Natural killer cell (primary cell): ENCODE measurements at regions not wholly inside any gene's neighbourhood (a gene's known extent, or its start where the extent isn't known, plus 50 kb on each side); places are given as distances from the start of the nearest gene placed in this dataset.
"Not testable (repeated sequence)": the region's sequence is repeated elsewhere in the genome, so short reads cannot be mapped to it uniquely, and the experiment has no call there.

Source experiments
- ATAC-seq, 3 donors: fragments of 150-1000 bp in 2 of 3; fragments of 200-7000 bp in 1 of 3; cut with Tn5 transposase; 1 replicate in 1 of 3; 2 replicates in 2 of 3; pipeline ENCODE4 v1.10.0; 2021; ENCODE audit warnings: mild to moderate bottlenecking in 2 of 3, moderate library complexity in 2 of 3
- DNase-seq, 2 donors: peaks; one replicate each; pipeline versions ENCODE4 v3.0.0 to v3.0.0-alpha.2; 2013 to 2021; ENCODE audit warnings: mixed read lengths in 1 of 2
- H3K27ac ChIP-seq: one replicate; pipeline ENCODE4 v1.5.1; 2013; ENCODE audit warnings: mild to moderate bottlenecking, low read length
- H3K27me3 ChIP-seq: one replicate; pipeline ENCODE4 v1.6.1; 2013; ENCODE audit warnings: low read length; ENCODE audit not compliant: control insufficient read depth, insufficient read depth
- H3K36me3 ChIP-seq: one replicate; pipeline ENCODE4 v1.6.1; 2013; ENCODE audit warnings: low read length; ENCODE audit not compliant: control insufficient read depth, insufficient read depth
- H3K4me1 ChIP-seq: one replicate; pipeline ENCODE4 v1.6.1; 2013; ENCODE audit warnings: low read length; ENCODE audit not compliant: control insufficient read depth, insufficient read depth
- H3K4me3 ChIP-seq: one replicate; pipeline ENCODE4 v1.5.1; 2013; ENCODE audit warnings: low read length
- H3K9me3 ChIP-seq: one replicate; pipeline ENCODE4 v1.6.1; 2013; ENCODE audit warnings: low read length; ENCODE audit not compliant: control insufficient read depth, insufficient read depth
- H3K27ac Mint-ChIP-seq, 2 donors: one replicate each; pipeline ENCODE4 v1.8.0; 2022; ENCODE audit warnings: mild to moderate bottlenecking in 2 of 2, mixed read lengths in 2 of 2, moderate library complexity in 1 of 2
- H3K27me3 Mint-ChIP-seq, 2 donors: one replicate each; pipeline ENCODE4 v1.8.0; 2022; ENCODE audit warnings: low read depth in 2 of 2, mixed read lengths in 2 of 2
- H3K36me3 Mint-ChIP-seq: one replicate; pipeline ENCODE4 v1.8.0; 2022; ENCODE audit warnings: mixed read lengths
- H3K4me1 Mint-ChIP-seq, 2 donors: one replicate each; pipeline ENCODE4 v1.8.0; 2022; ENCODE audit warnings: mixed read lengths in 2 of 2
- H3K4me3 Mint-ChIP-seq: one replicate; pipeline ENCODE4 v1.8.0; 2022; ENCODE audit warnings: mild to moderate bottlenecking, moderate library complexity, mixed read lengths
- H3K9me3 Mint-ChIP-seq, 2 donors: one replicate each; pipeline ENCODE4 v1.8.0; 2022; ENCODE audit warnings: mixed read lengths in 2 of 2
- CTCF ChIP-seq: fragments of 200-600 bp; IDR thresholded peaks from one replicate; pipeline ENCODE4 v1.8.0; 2022; ENCODE audit warnings: antibody characterized with exemption
- WGBS: methylation state at CpG from one replicate; pipeline ENCODE4 v1.1.7; 2013; ENCODE audit warnings: missing lambda C conversion rate; ENCODE audit not compliant: insufficient coverage; 5-methylcytosine and 5-hydroxymethylcytosine counted together
- intact Hi-C: fragments of 100-400 bp; cut with micrococcal nuclease; formaldehyde crosslinking; loops from one replicate; pipeline ENCODE4 v1.14.2; 2022

GRCh38 chr12:3419558-3419957, 71.4 kb upstream of the PRMT8 start:
- Histone ChIP-seq H3K4me3 (no peak overlapping the region), H3K4me1 (no peaks in the 10 kb centered on the region), H3K36me3 (no peaks in the 10 kb centered on the region), H3K27ac (no peak overlapping the region), H3K27me3 (no peaks in the 10 kb centered on the region), H3K9me3 (no peaks in the 10 kb centered on the region)
- Mint-ChIP-seq H3K36me3 (no peaks in the 10 kb centered on the region), H3K9me3 (peaks cover 0 to 2% of the 10 kb centered on the region in 2 donors), H3K4me1 (no peaks in the 10 kb centered on the region), H3K27ac (no peak overlapping the region), H3K4me3 (no peak overlapping the region), H3K27me3 (peaks cover 20 to 32% of the 10 kb centered on the region in 2 donors)
- ATAC-seq (no peak), DNase-seq (no peak)
- 81% methylated on average over 3 of the region's 3 CpGs for WGBS
- intact Hi-C loops = no loop called here
- TF ChIP-seq CTCF = no peak

DNA sequence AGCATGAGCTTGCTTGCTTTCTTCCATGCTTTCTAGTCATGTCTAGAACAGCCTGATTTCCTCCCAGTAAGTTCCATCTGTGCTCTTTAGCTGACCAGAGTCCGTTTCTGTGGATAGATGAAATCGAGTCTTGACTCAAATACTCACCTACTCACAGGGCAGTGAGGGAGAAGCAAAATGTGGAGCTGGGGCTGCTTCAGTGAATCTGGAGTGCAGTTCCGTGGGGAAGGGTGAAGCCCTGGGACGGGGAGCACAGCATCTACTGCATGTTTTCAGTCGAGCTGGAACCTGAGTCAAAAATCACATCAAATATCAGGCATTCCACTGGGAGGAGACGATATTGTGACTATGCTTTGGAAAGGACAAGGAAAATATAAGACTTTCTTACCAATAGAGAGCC, 70.3 kb upstream of the PRMT8 start:
- Histone ChIP-seq H3K36me3 (no peaks in the 10 kb centered on the region), H3K9me3 (no peaks in the 10 kb centered on the region), H3K27ac (no peak overlapping the region), H3K27me3 (no peaks in the 10 kb centered on the region), H3K4me3 (no peak overlapping the region), H3K4me1 (no peaks in the 10 kb centered on the region)
- TF ChIP-seq CTCF = no peak
- DNase-seq = no peak
- WGBS = 76% methylated on average over 6 of the region's 6 CpGs
- no peaks in the 10 kb centered on the region for H3K36me3 Mint-ChIP-seq
- H3K27me3 Mint-ChIP-seq = peaks cover 17 to 24% of the 10 kb centered on the region in 2 donors
- H3K4me1 Mint-ChIP-seq = no peaks in the 10 kb centered on the region
- intact Hi-C loops = no loop called here
- ATAC-seq = no peak
- H3K9me3 Mint-ChIP-seq = peaks cover 0 to 2% of the 10 kb centered on the region in 2 donors
- no peak overlapping the region for H3K27ac Mint-ChIP-seq
- no peak overlapping the region for H3K4me3 Mint-ChIP-seq

DNA sequence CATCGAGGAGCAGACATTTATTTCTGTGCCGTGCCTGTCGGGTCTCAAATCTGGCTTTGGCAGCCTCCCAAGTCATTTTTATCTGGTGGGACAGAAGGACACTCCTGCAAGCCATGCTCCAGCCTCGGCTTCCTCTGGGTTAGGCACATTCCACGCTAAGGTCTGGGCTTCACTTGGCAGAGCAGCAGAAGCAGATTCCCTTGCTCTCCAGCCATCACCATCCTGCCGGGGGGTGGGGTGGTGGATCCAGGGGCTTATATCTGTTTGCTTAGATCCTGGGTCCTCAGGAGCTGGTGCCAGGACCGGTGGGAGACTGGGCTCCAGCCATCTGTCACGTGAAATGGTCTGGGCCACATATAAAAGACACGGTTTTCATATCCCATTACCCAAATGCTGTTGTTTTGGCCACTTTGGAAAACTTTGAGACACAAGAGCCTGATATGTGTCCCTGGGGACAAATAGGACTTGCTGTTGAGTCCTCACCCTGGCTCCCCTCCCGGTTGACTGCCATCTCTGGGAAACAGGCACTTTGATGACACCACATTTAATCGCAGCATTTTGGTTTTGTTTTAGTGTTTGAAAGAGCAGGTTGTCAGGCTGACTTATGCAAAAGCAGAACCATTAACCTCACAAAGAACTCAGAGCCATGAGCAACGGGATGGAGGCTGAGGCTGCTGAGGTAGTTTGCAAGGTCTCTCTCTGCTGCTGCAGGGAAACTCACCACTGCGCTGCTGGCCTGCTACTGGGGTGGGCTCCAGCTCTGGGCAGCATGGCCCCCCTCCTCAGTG, 69.6 kb upstream of the PRMT8 start:
- WGBS = 65% methylated on average over 13 of the region's 13 CpGs
- Mint-ChIP-seq H3K27me3 (peaks cover 15 to 18% of the 10 kb centered on the region in 2 donors), H3K27ac (no peak overlapping the region), H3K4me3 (no peak overlapping the region), H3K4me1 (no peaks in the 10 kb centered on the region), H3K36me3 (no peaks in the 10 kb centered on the region), H3K9me3 (peaks cover 0 to 2% of the 10 kb centered on the region in 2 donors)
- ATAC-seq (no peak), DNase-seq (no peak)
- Histone ChIP-seq H3K4me1 (no peaks in the 10 kb centered on the region), H3K27me3 (no peaks in the 10 kb centered on the region), H3K27ac (no peak overlapping the region), H3K4me3 (no peak overlapping the region), H3K9me3 (no peaks in the 10 kb centered on the region), H3K36me3 (no peaks in the 10 kb centered on the region)
- intact Hi-C loops = no loop called here
- no peak for TF ChIP-seq CTCF

GRCh38 chr12:3424796-3425195, 66.2 kb upstream of the PRMT8 start:
- ATAC-seq, H3K27ac ChIP-seq, H3K4me3 ChIP-seq, H3K36me3 Mint-ChIP-seq, H3K4me1 ChIP-seq, H3K4me1 Mint-ChIP-seq, H3K36me3 ChIP-seq, H3K27ac Mint-ChIP-seq, H3K9me3 Mint-ChIP-seq, intact Hi-C loops, H3K9me3 ChIP-seq, H3K27me3 ChIP-seq, H3K4me3 Mint-ChIP-seq, DNase-seq: not testable (repeated sequence)
- WGBS = 77% methylated on average over 7 of the region's 7 CpGs
- H3K27me3 Mint-ChIP-seq = peaks cover 7 to 26% of the 10 kb centered on the region in 2 donors
